Panc1 (cell line): ENCODE measurements at regions not wholly inside any gene's neighbourhood (a gene's known extent, or its start where the extent isn't known, plus 50 kb on each side); places are given as distances from the start of the nearest gene placed in this dataset.

Experiments used
- ATAC-seq: fragments of 200-7000 bp; cut with Tn5 transposase; 2 replicates; pipeline ENCODE4 v1.9.1; 2020; ENCODE audit warnings: mild to moderate bottlenecking, moderate library complexity
- BruUV-seq: library from RNA; stranded (reverse); fragments of 400-500 nt; replicated peaks from 2 replicates; lab custom pipeline; 2021; lab: Mats Ljungman, UMichigan
- CTCF ChIA-PET: fragments of 300-600 bp; sonication (Branson Sonifier 250); formaldehyde crosslinking; loops from one replicate; lab custom pipeline; 2022; ENCODE audit warnings: antibody characterized with exemption; lab: Charles Lee
- POLR2A ChIA-PET: fragments of 300-600 bp; sonication (Branson Sonifier 250); formaldehyde crosslinking; loops from one replicate; lab custom pipeline; 2022; ENCODE audit warnings: antibody characterized with exemption; lab: Charles Lee
- DNase-seq: peaks from one replicate; pipeline ENCODE4 v3.0.0-alpha.2; 2010; ENCODE audit warnings: low read depth, low spot score
- H3K27ac ChIP-seq: 2 replicates; pipeline ENCODE4 v1.5.1; 2011; ENCODE audit warnings: mild to moderate bottlenecking, low read length, inconsistent platforms
- H3K27me3 ChIP-seq: fragments of 200-500 bp; sonication (Bioruptor generic); 2 replicates; pipeline ENCODE4 v1.6.0; 2014; ENCODE audit warnings: low read length, inconsistent platforms; ENCODE audit not compliant: control insufficient read depth, insufficient read depth
- H3K36me3 ChIP-seq: fragments of 200-500 bp; sonication (Bioruptor generic); 2 replicates; pipeline ENCODE4 v1.5.1; 2014; ENCODE audit warnings: inconsistent platforms, mild to moderate bottlenecking, low read length, moderate library complexity; ENCODE audit not compliant: control insufficient read depth, insufficient read depth
- H3K4me1 ChIP-seq: 2 replicates; pipeline ENCODE4 v1.5.1; 2011; ENCODE audit warnings: inconsistent platforms, mild to moderate bottlenecking, low read length, moderate library complexity; ENCODE audit not compliant: control insufficient read depth, insufficient read depth
- H3K4me3 ChIP-seq, 2 experiments: 2 replicates each; pipeline ENCODE4 v1.5.1; 2011 to 2012; ENCODE audit warnings: low read depth in 2 of 2, low read length in 2 of 2, mild to moderate bottlenecking in 2 of 2, inconsistent platforms in 1 of 2, moderate library complexity in 1 of 2
- H3K9me3 ChIP-seq: fragments of 200-500 bp; sonication (Bioruptor generic); 2 replicates; pipeline ENCODE4 v1.5.1; 2014; ENCODE audit warnings: low read depth, mild to moderate bottlenecking, inconsistent platforms, low read length, moderate library complexity; ENCODE audit not compliant: control insufficient read depth, insufficient read depth
- CTCF ChIP-seq: fragments of 450-650 bp; IDR thresholded peaks from 2 replicates; pipeline ENCODE4 v1.5.1; 2017; ENCODE audit warnings: mild to moderate bottlenecking
- POLR2AphosphoS5 ChIP-seq: IDR thresholded peaks from 2 replicates; pipeline ENCODE4 v1.6.1; 2012; ENCODE audit warnings: mild to moderate bottlenecking, low read depth, low read length, moderate library complexity
- REST ChIP-seq, 2 experiments: IDR thresholded peaks; 2 replicates each; pipeline ENCODE4 v1.6.1; 2011 to 2012; ENCODE audit warnings: low read depth in 2 of 2, control low read depth in 1 of 2, low read length in 1 of 2, mild to moderate bottlenecking in 1 of 2, moderate library complexity in 1 of 2; ENCODE audit not compliant: insufficient read depth in 1 of 2
- SIN3A ChIP-seq: IDR thresholded peaks from 2 replicates; pipeline ENCODE4 v1.6.1; 2012; ENCODE audit warnings: low read depth, mild to moderate bottlenecking, low read length, moderate library complexity, borderline replicate concordance; ENCODE audit not compliant: insufficient read depth
- TCF7L2 ChIP-seq: IDR thresholded peaks from 2 replicates; pipeline ENCODE4 v1.6.1; 2011; ENCODE audit warnings: mild to moderate bottlenecking, low read depth, low read length, inconsistent platforms
- in situ Hi-C: cut with HindIII; loops from 2 replicates; pipeline ENCODE4 v1.10.0; 2016; ENCODE audit warnings: low sequenced_read_pairs, low pct_unique_long_range_greater_than_20kb
- intact Hi-C: fragments of 100-400 bp; cut with micrococcal nuclease; formaldehyde crosslinking; loops from one replicate; pipeline ENCODE4 v1.10.0; 2022; ENCODE audit not compliant: unreplicated experiment

GRCh38 chr3:118354556-118354955 lies 680.1 kb downstream of the IGSF11 start:
- Histone ChIP-seq H3K27ac (no peak overlapping the region), H3K27me3 (no peaks in the 10 kb centered on the region), H3K4me3 (no peak overlapping the region), H3K9me3 (peaks cover 18% of the 10 kb centered on the region), H3K36me3 (no peaks in the 10 kb centered on the region), H3K4me1 (no peaks in the 10 kb centered on the region)
- POLR2A ChIA-PET = no interaction called here
- TF ChIP-seq TCF7L2 (no peak), SIN3A (no peak), CTCF (no peak), REST (IDR thresholded peaks at IDR 0.05; ENCODE audit: insufficient read depth in 1 of 2, low read depth in 2 of 2, low read length in 1 of 2) (no peak), POLR2AphosphoS5 (no peak)
- no peak for DNase-seq
- intact Hi-C loops (no loop called here), in situ Hi-C loops (no loop called here)
- BruUV-seq = no TSS peak
- CTCF ChIA-PET = no interaction called here
- ATAC-seq = no peak

- no peak for DNase-seq
- ChIA-PET CTCF (no interaction called here), POLR2A (interaction anchor here (0.6 kb wide), 1 partner anchor 822 kb away, joined by 3 read pairs; no protein-coding TSS in a partner anchor)
- in situ Hi-C loops (no loop called here), intact Hi-C loops (no loop called here)
- no TSS peak for BruUV-seq
- Histone ChIP-seq H3K27ac (no peak overlapping the region), H3K36me3 (no peaks in the 10 kb centered on the region), H3K27me3 (no peaks in the 10 kb centered on the region), H3K4me3 (no peak overlapping the region), H3K4me1 (no peaks in the 10 kb centered on the region), H3K9me3 (0 out of 2 replicates have a peak, but pooled peaks cover 10% of the 10 kb centered on the region)
- no peak for TF ChIP-seq SIN3A
- no peak for TF ChIP-seq POLR2AphosphoS5
- TF ChIP-seq REST (IDR thresholded peaks at IDR 0.05; ENCODE audit: insufficient read depth in 1 of 2, low read depth in 2 of 2, low read length in 1 of 2) = no peak
- TF ChIP-seq TCF7L2 = no peak
- no peak for TF ChIP-seq CTCF
- ATAC-seq = no peak
These were observed 664.7 kb downstream of the IGSF11 start for GRCh38 chr3:118369892-118370491.
